Breast epithelium (tissue), 3 donors: ENCODE measurements at regions not wholly inside any gene's neighbourhood (a gene's known extent, or its start where the extent isn't known, plus 50 kb on each side); places are given as distances from the start of the nearest gene placed in this dataset.

Experiments
- CTCF ChIP-seq, 3 donors: fragments of 450-650 bp; IDR thresholded peaks; one replicate each; pipeline ENCODE4 v1.5.1; 2016 to 2017; ENCODE audit warnings: antibody characterized with exemption in 3 of 3, mild to moderate bottlenecking in 3 of 3, moderate library complexity in 3 of 3
- POLR2A ChIP-seq: fragments of 450-650 bp; IDR thresholded peaks from one replicate; pipeline ENCODE4 v1.6.1; 2016; ENCODE audit warnings: antibody characterized with exemption, mild to moderate bottlenecking, moderate library complexity
- POLR2AphosphoS5 ChIP-seq, 3 donors: sonication (generic); formaldehyde crosslinking; IDR thresholded peaks; one replicate each; pipeline ENCODE4 v1.6.1; 2017; ENCODE audit warnings: antibody characterized with exemption in 3 of 3

- no peak for TF ChIP-seq CTCF (IDR thresholded peaks at IDR 0.05)
- TF ChIP-seq POLR2A, result no peak
- no peak for TF ChIP-seq POLR2AphosphoS5 (IDR thresholded peaks at IDR 0.05)
Observed at GRCh38 chr12:118560733-118561132, 184.4 kb downstream of the SUDS3 start.
